ENCODE measurements at regions not wholly inside any gene's neighbourhood (a gene's known extent, or its start where the extent isn't known, plus 50 kb on each side); places are given as distances from the start of the nearest gene placed in this dataset.

GRCh38 chr7:46928719-46929118 is 653.2 kb downstream of the TNS3 start:
- Histone ChIP-seq H2AFZ (ENCODE audit: low read depth) (no peak overlapping the region), H4K20me1 (ENCODE audit: insufficient read depth) (no peaks in the 10 kb centered on the region), H3K27me3 (ENCODE audit: insufficient read depth, low read depth) (no peaks in the 10 kb centered on the region), H3K4me1 (ENCODE audit: low read depth, poor library complexity, severe bottlenecking) (no peaks in the 10 kb centered on the region), H3K36me3 (ENCODE audit: insufficient read depth) (no peaks in the 10 kb centered on the region), H3K4me3 (IDR thresholded peaks at IDR 0.05; ENCODE audit: insufficient read depth, low read depth, low read length) (no peak overlapping the region), H3K9ac (no peak overlapping the region), H3K27ac (no peak overlapping the region), H3K4me2 (no peak overlapping the region), H3K79me2 (ENCODE audit: insufficient read depth, low read depth) (no peaks in the 10 kb centered on the region)
- TF ChIP-seq CTCF (conservative IDR thresholded peaks at IDR 0.05; ENCODE audit: low read depth, low read length), result no peak

GRCh38 chr7:46927131-46927810 is 654.6 kb downstream of the TNS3 start:
- Histone ChIP-seq H3K27me3 (ENCODE audit: insufficient read depth, low read depth) (no peaks in the 10 kb centered on the region), H3K4me2 (no peak overlapping the region), H3K4me3 (IDR thresholded peaks at IDR 0.05; ENCODE audit: insufficient read depth, low read depth, low read length) (no peak overlapping the region), H4K20me1 (ENCODE audit: insufficient read depth) (no peaks in the 10 kb centered on the region), H2AFZ (ENCODE audit: low read depth) (no peak overlapping the region), H3K9ac (no peak overlapping the region), H3K79me2 (ENCODE audit: insufficient read depth, low read depth) (no peaks in the 10 kb centered on the region), H3K4me1 (ENCODE audit: low read depth, poor library complexity, severe bottlenecking) (no peaks in the 10 kb centered on the region), H3K27ac (no peak overlapping the region), H3K36me3 (ENCODE audit: insufficient read depth) (no peaks in the 10 kb centered on the region)
- TF ChIP-seq CTCF (conservative IDR thresholded peaks at IDR 0.05; ENCODE audit: low read depth, low read length), result no peak

- Histone ChIP-seq H3K36me3 (ENCODE audit: insufficient read depth) (no peaks in the 10 kb centered on the region), H3K79me2 (ENCODE audit: insufficient read depth, low read depth) (no peaks in the 10 kb centered on the region), H2AFZ (ENCODE audit: low read depth) (no peak overlapping the region), H3K4me1 (ENCODE audit: low read depth, poor library complexity, severe bottlenecking) (no peaks in the 10 kb centered on the region), H3K9ac (no peak overlapping the region), H3K27me3 (ENCODE audit: insufficient read depth, low read depth) (no peaks in the 10 kb centered on the region), H4K20me1 (ENCODE audit: insufficient read depth) (no peaks in the 10 kb centered on the region), H3K27ac (no peak overlapping the region), H3K4me2 (no peak overlapping the region), H3K4me3 (IDR thresholded peaks at IDR 0.05; ENCODE audit: insufficient read depth, low read depth, low read length) (no peak overlapping the region)
- TF ChIP-seq CTCF (conservative IDR thresholded peaks at IDR 0.05; ENCODE audit: low read depth, low read length), result no peak
Measured at GRCh38 chr7:46916581-46916980, 665.3 kb downstream of the TNS3 start.

- no peaks in the 10 kb centered on the region for H3K36me3 ChIP-seq (ENCODE audit: insufficient read depth)
- H3K9ac ChIP-seq, result no peak overlapping the region
- H4K20me1 ChIP-seq (ENCODE audit: insufficient read depth), result no peaks in the 10 kb centered on the region
- H3K4me3 ChIP-seq (IDR thresholded peaks at IDR 0.05; ENCODE audit: insufficient read depth, low read depth, low read length), result no peak overlapping the region
- no peak for TF ChIP-seq CTCF (conservative IDR thresholded peaks at IDR 0.05; ENCODE audit: low read depth, low read length)
- no peaks in the 10 kb centered on the region for H3K4me1 ChIP-seq (ENCODE audit: low read depth, poor library complexity, severe bottlenecking)
- H3K4me2 ChIP-seq, result no peak overlapping the region
- H3K79me2 ChIP-seq (ENCODE audit: insufficient read depth, low read depth), result no peaks in the 10 kb centered on the region
- H3K27me3 ChIP-seq (ENCODE audit: insufficient read depth, low read depth), result no peaks in the 10 kb centered on the region
- no peak overlapping the region for H3K27ac ChIP-seq
- no peak overlapping the region for H2AFZ ChIP-seq (ENCODE audit: low read depth)
Measured at GRCh38 chr7:46912692-46913091, 669.2 kb downstream of the TNS3 start.
